IMR-90 (cell line): ENCODE measurements at regions not wholly inside any gene's neighbourhood (a gene's known extent, or its start where the extent isn't known, plus 50 kb on each side); places are given as distances from the start of the nearest gene placed in this dataset.

Experiments used
- ATAC-seq: fragments of 200-7000 bp; cut with Tn5 transposase; 2 replicates; pipeline ENCODE4 v1.9.1; 2020; ENCODE audit warnings: low read depth, mild to moderate bottlenecking, moderate library complexity
- BruUV-seq: library from RNA; stranded (reverse); fragments of 400-500 nt; replicated peaks from 2 replicates; lab custom pipeline; 2021; lab: Mats Ljungman, UMichigan
- CTCF ChIA-PET: fragments of 300-600 bp; formaldehyde crosslinking; extraction: SDS; loops from one replicate; lab custom pipeline; 2021; ENCODE audit warnings: antibody characterized with exemption; lab: Yijun Ruan, JAX
- POLR2A ChIA-PET: fragments of 300-600 bp; sonication (Branson Sonifier 250); formaldehyde crosslinking; loops from one replicate; lab custom pipeline; 2022; ENCODE audit warnings: antibody characterized with exemption; ENCODE audit not compliant: unreplicated experiment; lab: Charles Lee
- DNase-seq: peaks from one replicate; pipeline ENCODE4 v3.0.0; 2013
- H2AFZ ChIP-seq: replicated peaks from 2 replicates; pipeline ENCODE3; 2013; ENCODE audit warnings: low read length, mild to moderate bottlenecking; ENCODE audit not compliant: poor library complexity
- H2AK5ac ChIP-seq: 2 replicates; pipeline ENCODE4 v1.6.1; 2013; ENCODE audit warnings: low read depth, low read length, inconsistent platforms
- H2AK9ac ChIP-seq: replicated peaks from 2 replicates; pipeline ENCODE3; 2013; ENCODE audit warnings: mild to moderate bottlenecking, low read depth, low read length, moderate library complexity; ENCODE audit not compliant: poor library complexity
- H2BK120ac ChIP-seq: 2 replicates; pipeline ENCODE4 v1.6.1; 2013; ENCODE audit warnings: low read depth, low read length, inconsistent platforms
- H2BK15ac ChIP-seq: 3 replicates; pipeline ENCODE4 v1.6.1; 2013; ENCODE audit warnings: low read depth, low read length, inconsistent platforms
- H2BK20ac ChIP-seq: 2 replicates; pipeline ENCODE4 v1.6.1; 2013; ENCODE audit warnings: low read depth, mild to moderate bottlenecking, inconsistent platforms, low read length, moderate library complexity
- H2BK5ac ChIP-seq: 2 replicates; pipeline ENCODE4 v1.6.1; 2013; ENCODE audit warnings: mild to moderate bottlenecking, low read depth, low read length, inconsistent platforms; ENCODE audit not compliant: poor library complexity, severe bottlenecking
- H3K14ac ChIP-seq: replicated peaks from 2 replicates; pipeline ENCODE4 v1.6.1; 2013; ENCODE audit warnings: low read depth, low read length, inconsistent platforms
- H3K18ac ChIP-seq: 2 replicates; pipeline ENCODE4 v1.6.1; 2013; ENCODE audit warnings: low read depth, low read length, control low read depth
- H3K23ac ChIP-seq: 2 replicates; pipeline ENCODE4 v1.6.1; 2013; ENCODE audit warnings: low read depth, low read length, inconsistent platforms
- H3K27ac ChIP-seq: 2 replicates; pipeline ENCODE4 v1.5.1; 2013; ENCODE audit warnings: mild to moderate bottlenecking, control low read depth, low read length; ENCODE audit not compliant: insufficient read depth
- H3K27me3 ChIP-seq: 2 replicates; pipeline ENCODE4 v1.6.1; 2013; ENCODE audit warnings: low read length; ENCODE audit not compliant: control insufficient read depth, insufficient read depth
- H3K36me3 ChIP-seq: 2 replicates; pipeline ENCODE4 v1.6.1; 2013; ENCODE audit warnings: low read length, mixed read lengths; ENCODE audit not compliant: control insufficient read depth, insufficient read depth
- H3K4ac ChIP-seq: 2 replicates; pipeline ENCODE4 v1.6.1; 2013; ENCODE audit warnings: low read depth, low read length, inconsistent platforms
- H3K4me1 ChIP-seq: 2 replicates; pipeline ENCODE4 v1.6.1; 2013; ENCODE audit warnings: low read length, mixed read lengths; ENCODE audit not compliant: control insufficient read depth, insufficient read depth
- H3K4me2 ChIP-seq: 2 replicates; pipeline ENCODE4 v1.6.1; 2013; ENCODE audit warnings: low read depth, mild to moderate bottlenecking, control low read depth, low read length, moderate library complexity
- H3K4me3 ChIP-seq: 2 replicates; pipeline ENCODE4 v1.5.1; 2013; ENCODE audit warnings: low read depth, mild to moderate bottlenecking, control low read depth, low read length, moderate library complexity; ENCODE audit not compliant: insufficient read depth
- H3K56ac ChIP-seq: 2 replicates; pipeline ENCODE4 v1.6.1; 2013; ENCODE audit warnings: low read length, inconsistent platforms; ENCODE audit not compliant: insufficient read depth; ENCODE audit errors: extremely low read depth
- H3K79me1 ChIP-seq, 2 experiments: 2 replicates each; pipeline ENCODE4 v1.6.1; 2013; ENCODE audit warnings: low read length in 2 of 2, inconsistent platforms in 1 of 2, low read depth in 1 of 2
- H3K9ac ChIP-seq: 2 replicates; pipeline ENCODE4 v1.6.1; 2013; ENCODE audit warnings: low read depth, low read length, control low read depth
- H3K9me1 ChIP-seq: 2 replicates; pipeline ENCODE4 v1.6.1; 2013; ENCODE audit warnings: low read length, inconsistent platforms; ENCODE audit not compliant: insufficient read depth
- H3K9me3 ChIP-seq: 2 replicates; pipeline ENCODE4 v1.6.1; 2013; ENCODE audit warnings: low read length; ENCODE audit not compliant: control insufficient read depth, insufficient read depth
- H4K20me1 ChIP-seq: 2 replicates; pipeline ENCODE4 v1.6.1; 2013; ENCODE audit warnings: low read length, inconsistent platforms; ENCODE audit not compliant: insufficient read depth
- H4K5ac ChIP-seq: 2 replicates; pipeline ENCODE4 v1.6.1; 2013; ENCODE audit warnings: mild to moderate bottlenecking, low read depth, low read length, control low read depth
- H4K8ac ChIP-seq, 2 experiments: 2 replicates each; pipeline ENCODE4 v1.6.1; 2013; ENCODE audit warnings: low read depth in 2 of 2, low read length in 2 of 2, control low read depth in 1 of 2, inconsistent platforms in 1 of 2
- H4K91ac ChIP-seq: 2 replicates; pipeline ENCODE4 v1.6.1; 2013; ENCODE audit warnings: low read depth, low read length, inconsistent platforms; ENCODE audit not compliant: insufficient read depth
- BHLHE40 ChIP-seq: fragments of 150-350 bp; IDR thresholded peaks from 2 replicates; pipeline ENCODE4 v1.6.1; 2016; ENCODE audit warnings: mild to moderate bottlenecking, low read depth, low read length
- CHD1 ChIP-seq: IDR thresholded peaks from 2 replicates; pipeline ENCODE4 v1.6.1; 2012; ENCODE audit warnings: low read depth, low read length, improper control_type of control experiment
- MAFK ChIP-seq: IDR thresholded peaks from 2 replicates; pipeline ENCODE4 v1.6.1; 2012; ENCODE audit warnings: low read depth, low read length, improper control_type of control experiment
- MAZ ChIP-seq: IDR thresholded peaks from 2 replicates; pipeline ENCODE4 v1.6.1; 2012; ENCODE audit warnings: low read depth, mild to moderate bottlenecking, low read length, improper control_type of control experiment, moderate library complexity, borderline replicate concordance
- MXI1 ChIP-seq: IDR thresholded peaks from 2 replicates; pipeline ENCODE4 v1.6.1; 2012; ENCODE audit warnings: low read depth, mild to moderate bottlenecking, low read length, moderate library complexity, borderline replicate concordance
- RCOR1 ChIP-seq: IDR thresholded peaks from 2 replicates; pipeline ENCODE4 v1.6.1; 2012; ENCODE audit warnings: mild to moderate bottlenecking, low read length, improper control_type of control experiment; ENCODE audit not compliant: insufficient replicate concordance
- SMC3 ChIP-seq: fragments of 150-350 bp; IDR thresholded peaks from 2 replicates; pipeline ENCODE4 v1.6.1; 2016; ENCODE audit warnings: low read depth, mild to moderate bottlenecking, antibody characterized with exemption, low read length, moderate library complexity
- WGBS, 2 experiments: methylation state at CpG; one replicate each; pipeline versions ENCODE4 v1.1.5 to v1.1.7; 2013; ENCODE audit warnings: missing lambda C conversion rate in 2 of 2; ENCODE audit not compliant: insufficient read length in 1 of 2; ENCODE audit errors: extremely low coverage in 2 of 2; 5-methylcytosine and 5-hydroxymethylcytosine counted together
- dilution Hi-C: fragments of 300-500 bp; cut with HindIII; formaldehyde crosslinking; loops from one replicate; pipeline ENCODE4 v1.14.3; 2018; ENCODE audit warnings: low sequenced_read_pairs; ENCODE audit not compliant: unreplicated experiment
- in situ Hi-C: fragments of 300-500 bp; cut with MboI; formaldehyde crosslinking; loops from 3 replicates; pipeline ENCODE4 v1.14.3; 2019; ENCODE audit warnings: low sequenced_read_pairs, inconsistent platforms, mixed read lengths
- intact Hi-C: fragments of 100-400 bp; cut with micrococcal nuclease; formaldehyde crosslinking; loops from 2 replicates; pipeline ENCODE4 v1.10.0; 2022
- TF ChIP-seq, protein P1 (sequence below): fragments of 150-350 bp; IDR thresholded peaks from 2 replicates; pipeline ENCODE4 v1.6.1; 2017; ENCODE audit warnings: mild to moderate bottlenecking, antibody characterized with exemption, low read length, low read depth
- TF ChIP-seq, protein P2 (sequence below): fragments of 150-350 bp; IDR thresholded peaks from 2 replicates; pipeline ENCODE4 v1.6.1; 2016; ENCODE audit warnings: low read depth, mild to moderate bottlenecking, low read length, moderate library complexity, borderline replicate concordance

DNA sequence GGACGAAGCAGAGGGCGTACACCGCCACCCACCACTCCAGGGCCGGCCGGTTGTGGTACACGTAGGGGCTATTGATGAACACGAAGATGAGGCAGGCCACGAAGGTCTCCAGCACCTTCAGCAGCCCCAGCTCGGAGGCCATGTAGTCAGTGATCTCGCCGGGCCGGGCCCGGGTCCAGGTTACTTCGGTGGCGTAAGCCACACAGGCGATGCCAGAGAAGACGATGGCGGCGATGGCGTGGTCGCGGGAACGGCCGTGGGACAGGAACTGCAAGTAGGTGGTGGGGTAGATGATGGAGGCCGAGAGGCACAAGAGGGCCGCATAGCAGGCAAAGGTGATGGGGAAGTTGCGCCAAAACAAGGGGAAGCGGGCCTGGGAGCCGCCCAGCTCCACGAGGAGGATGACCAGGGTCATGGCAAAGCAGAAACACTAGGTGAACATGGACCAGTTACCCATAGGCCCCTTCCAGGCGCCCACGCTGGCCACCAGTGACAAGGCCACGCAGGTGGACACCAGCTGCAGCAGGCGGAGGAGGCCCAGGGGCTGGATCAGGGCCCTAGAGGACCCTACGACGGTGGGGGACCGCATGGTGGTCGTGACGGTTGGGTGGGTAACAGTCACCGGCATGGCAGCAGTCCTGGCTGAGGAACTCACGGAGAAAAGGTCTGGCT is 128.4 kb upstream of the FAM98A start:
- H3K4me3 ChIP-seq, result no peak overlapping the region
- WGBS, 2 experiments, result 92% methylated on average over 17 of the region's 41 CpGs; no CpG with 5 or more reads in 1 of the 2 experiments
- BruUV-seq, result no TSS peak
- H3K56ac ChIP-seq, result no peak overlapping the region
- DNase-seq (no peak), ATAC-seq (no peak)
- no peaks in the 10 kb centered on the region for H3K4me1 ChIP-seq
- no peak overlapping the region for H3K4me2 ChIP-seq
- H3K23ac ChIP-seq, result no peak overlapping the region
- H3K14ac ChIP-seq, result no peak overlapping the region
- H2BK20ac ChIP-seq, result no peak overlapping the region
- H3K18ac ChIP-seq, result no peak overlapping the region
- no peaks in the 10 kb centered on the region for H3K9me1 ChIP-seq
- dilution Hi-C loops, result no loop called here
- H3K9me3 ChIP-seq, result peaks cover 3% of the 10 kb centered on the region; the same call in 1 of the 2 replicates
- POLR2A ChIA-PET, result no interaction called here
- H2BK120ac ChIP-seq, result no peak overlapping the region
- no peak overlapping the region for H2BK5ac ChIP-seq
- H3K9ac ChIP-seq, result no peak overlapping the region
- no peaks in the 10 kb centered on the region for H3K36me3 ChIP-seq
- no peak overlapping the region for H4K5ac ChIP-seq
- peak overlapping the region; percentile 18 for H2AFZ ChIP-seq
- H2AK9ac ChIP-seq, result no peak overlapping the region
- CTCF ChIA-PET, result no interaction called here
- intact Hi-C loops, result no loop called here
- no peaks in the 10 kb centered on the region for H4K20me1 ChIP-seq
- no peaks in the 10 kb centered on the region for H3K27me3 ChIP-seq
- no peaks in the 10 kb centered on the region for H3K79me1 ChIP-seq
- no peak overlapping the region for H4K91ac ChIP-seq
- no peak overlapping the region for H2AK5ac ChIP-seq
- no peak overlapping the region for H4K8ac ChIP-seq
- TF ChIP-seq BHLHE40 (no peak), RCOR1 (no peak), CHD1 (no peak), MXI1 (no peak), MAFK (no peak), SMC3 (no peak), MAZ (no peak)
- TF ChIP-seq, protein P1, sequence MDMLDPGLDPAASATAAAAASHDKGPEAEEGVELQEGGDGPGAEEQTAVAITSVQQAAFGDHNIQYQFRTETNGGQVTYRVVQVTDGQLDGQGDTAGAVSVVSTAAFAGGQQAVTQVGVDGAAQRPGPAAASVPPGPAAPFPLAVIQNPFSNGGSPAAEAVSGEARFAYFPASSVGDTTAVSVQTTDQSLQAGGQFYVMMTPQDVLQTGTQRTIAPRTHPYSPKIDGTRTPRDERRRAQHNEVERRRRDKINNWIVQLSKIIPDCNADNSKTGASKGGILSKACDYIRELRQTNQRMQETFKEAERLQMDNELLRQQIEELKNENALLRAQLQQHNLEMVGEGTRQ, result no peak
- TF ChIP-seq, protein P2, sequence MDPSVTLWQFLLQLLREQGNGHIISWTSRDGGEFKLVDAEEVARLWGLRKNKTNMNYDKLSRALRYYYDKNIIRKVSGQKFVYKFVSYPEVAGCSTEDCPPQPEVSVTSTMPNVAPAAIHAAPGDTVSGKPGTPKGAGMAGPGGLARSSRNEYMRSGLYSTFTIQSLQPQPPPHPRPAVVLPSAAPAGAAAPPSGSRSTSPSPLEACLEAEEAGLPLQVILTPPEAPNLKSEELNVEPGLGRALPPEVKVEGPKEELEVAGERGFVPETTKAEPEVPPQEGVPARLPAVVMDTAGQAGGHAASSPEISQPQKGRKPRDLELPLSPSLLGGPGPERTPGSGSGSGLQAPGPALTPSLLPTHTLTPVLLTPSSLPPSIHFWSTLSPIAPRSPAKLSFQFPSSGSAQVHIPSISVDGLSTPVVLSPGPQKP, result no peak
- no peak overlapping the region for H2BK15ac ChIP-seq
- H3K4ac ChIP-seq, result no peak overlapping the region
- no peak overlapping the region for H3K27ac ChIP-seq
- in situ Hi-C loops, result no loop called here
